Suprapubic skin (tissue), 4 donors: ENCODE measurements at regions not wholly inside any gene's neighbourhood (a gene's known extent, or its start where the extent isn't known, plus 50 kb on each side); places are given as distances from the start of the nearest gene placed in this dataset.

Experiments used
- DNase-seq, 2 donors: peaks; one replicate each; pipeline ENCODE4 v3.0.0-alpha.2; 2019; ENCODE audit warnings: low spot score in 2 of 2
- H3K27ac ChIP-seq: fragments of 200-600 bp; sonication (generic); one replicate; pipeline ENCODE4 v1.5.1; 2019
- H3K27me3 ChIP-seq: fragments of 200-600 bp; sonication (generic); one replicate; pipeline ENCODE4 v1.5.1; 2019
- H3K36me3 ChIP-seq: fragments of 200-600 bp; sonication (generic); one replicate; pipeline ENCODE4 v1.5.1; 2019
- H3K4me1 ChIP-seq: fragments of 200-600 bp; sonication (generic); one replicate; pipeline ENCODE4 v1.5.1; 2019
- H3K4me3 ChIP-seq: fragments of 200-600 bp; sonication (generic); one replicate; pipeline ENCODE4 v1.5.1; 2019; ENCODE audit warnings: mild to moderate bottlenecking
- H3K9me3 ChIP-seq: fragments of 200-600 bp; sonication (generic); one replicate; pipeline ENCODE4 v1.5.1; 2019
- CTCF ChIP-seq, 2 donors: fragments of 200-600 bp in 1 of 2; fragments of 450-650 bp in 1 of 2; sonication (generic) in 1 of 2; IDR thresholded peaks; one replicate each; pipeline ENCODE4 v1.5.1; 2016 to 2019; ENCODE audit warnings: antibody characterized with exemption in 2 of 2, mild to moderate bottlenecking in 1 of 2, moderate library complexity in 1 of 2
- EP300 ChIP-seq: sonication (generic); formaldehyde crosslinking; IDR thresholded peaks from one replicate; pipeline ENCODE4 v1.6.1; 2017; ENCODE audit warnings: antibody characterized with exemption
- POLR2A ChIP-seq, 2 donors: fragments of 450-650 bp; IDR thresholded peaks; one replicate each; pipeline ENCODE4 v1.6.1; 2017; ENCODE audit warnings: antibody characterized with exemption in 2 of 2, mild to moderate bottlenecking in 2 of 2, moderate library complexity in 2 of 2
- POLR2AphosphoS5 ChIP-seq, 3 donors: sonication (generic); formaldehyde crosslinking; IDR thresholded peaks; one replicate each; pipeline ENCODE4 v1.6.1; 2017; ENCODE audit warnings: antibody characterized with exemption in 3 of 3
- WGBS: methylation state at CpG from one replicate; pipeline ENCODE4 v1.1.5; 2018; 5-methylcytosine and 5-hydroxymethylcytosine counted together

- TF ChIP-seq EP300 (no peak), POLR2A (IDR thresholded peaks at IDR 0.05) (no peak)
- 95% methylated on average over 2 of the region's 2 CpGs for WGBS
- H3K36me3 ChIP-seq: no peaks in the 10 kb centered on the region
- no peak overlapping the region for H3K4me3 ChIP-seq
- DNase-seq: no peak
- no peaks in the 10 kb centered on the region for H3K27me3 ChIP-seq
- H3K4me1 ChIP-seq: no peaks in the 10 kb centered on the region
- no peak overlapping the region for H3K27ac ChIP-seq
- peaks cover 16% of the 10 kb centered on the region for H3K9me3 ChIP-seq
These were observed 680.7 kb upstream of the LMCD1 start for GRCh38 chr3:7820969-7821368.

GRCh38 chr3:7821858-7822257, 679.8 kb upstream of the LMCD1 start:
- Histone ChIP-seq H3K4me1 (no peaks in the 10 kb centered on the region), H3K27me3 (no peaks in the 10 kb centered on the region), H3K4me3 (no peak overlapping the region), H3K27ac (no peak overlapping the region), H3K36me3 (no peaks in the 10 kb centered on the region), H3K9me3 (peaks cover 16% of the 10 kb centered on the region)
- 95% methylated on average over 1 of the region's 1 CpG for WGBS
- TF ChIP-seq EP300 (no peak), CTCF (IDR thresholded peaks at IDR 0.05) (no peak), POLR2A (IDR thresholded peaks at IDR 0.05) (no peak), POLR2AphosphoS5 (IDR thresholded peaks at IDR 0.05) (no peak)
- no peak for DNase-seq

DNA sequence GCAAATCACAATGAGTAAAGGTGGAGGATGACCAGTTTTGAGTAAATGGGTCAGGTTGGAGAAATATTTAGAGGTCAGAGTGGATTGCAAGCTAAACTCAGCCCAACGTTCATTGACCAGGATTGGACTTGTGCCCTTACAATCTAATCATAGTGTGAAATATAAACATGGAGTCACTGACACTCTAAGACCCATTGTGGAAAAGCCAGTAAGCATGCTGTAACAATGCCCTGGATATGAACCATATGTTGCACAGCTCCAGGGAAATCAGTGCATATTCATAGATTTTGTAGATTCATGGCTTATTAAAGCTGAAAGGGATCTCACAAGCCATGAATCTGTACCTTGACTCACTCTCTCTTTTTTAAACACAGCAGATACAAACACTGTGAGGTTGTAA, 660.2 kb upstream of the LMCD1 start:
- Histone ChIP-seq H3K4me1 (no peaks in the 10 kb centered on the region), H3K4me3 (no peak overlapping the region), H3K27me3 (no peaks in the 10 kb centered on the region), H3K9me3 (no peaks in the 10 kb centered on the region), H3K36me3 (no peaks in the 10 kb centered on the region), H3K27ac (no peak overlapping the region)
- WGBS: 29% methylated on average over 1 of the region's 1 CpG
- no peak for DNase-seq
- no peak for TF ChIP-seq CTCF (IDR thresholded peaks at IDR 0.05)
- TF ChIP-seq EP300: no peak
- TF ChIP-seq POLR2A (IDR thresholded peaks at IDR 0.05): no peak
- no peak for TF ChIP-seq POLR2AphosphoS5 (IDR thresholded peaks at IDR 0.05)

GRCh38 chr3:7843441-7843840, 658.2 kb upstream of the LMCD1 start:
- no peak for DNase-seq
- Histone ChIP-seq H3K9me3 (no peaks in the 10 kb centered on the region), H3K27me3 (no peaks in the 10 kb centered on the region), H3K36me3 (no peaks in the 10 kb centered on the region), H3K4me3 (no peak overlapping the region), H3K4me1 (no peaks in the 10 kb centered on the region), H3K27ac (no peak overlapping the region)
- 72% methylated on average over 1 of the region's 1 CpG for WGBS
- TF ChIP-seq POLR2A (IDR thresholded peaks at IDR 0.05): no peak
- TF ChIP-seq POLR2AphosphoS5 (IDR thresholded peaks at IDR 0.05): no peak
- TF ChIP-seq CTCF (IDR thresholded peaks at IDR 0.05): no peak
- no peak for TF ChIP-seq EP300

DNA sequence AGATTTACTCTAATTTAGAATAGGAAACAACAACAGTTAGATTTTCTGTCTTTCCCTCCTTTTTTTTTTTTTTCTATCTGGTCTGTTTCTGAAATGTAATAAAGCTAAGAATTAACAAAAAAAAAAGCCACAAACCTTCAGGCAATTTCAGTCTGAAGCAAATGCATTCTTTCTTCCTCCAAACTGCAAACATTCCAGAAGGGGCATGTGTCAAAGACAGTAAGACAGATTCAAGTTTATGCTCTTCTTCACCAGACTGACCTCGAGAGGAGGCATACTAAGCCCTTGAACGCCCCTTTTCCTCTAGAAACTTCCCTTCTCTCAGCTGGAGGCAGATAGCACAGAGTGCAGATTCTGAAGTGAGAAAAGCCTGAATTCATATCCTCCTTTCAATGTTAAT, 654.6 kb upstream of the LMCD1 start:
- TF ChIP-seq POLR2AphosphoS5 (IDR thresholded peaks at IDR 0.05): no peak
- TF ChIP-seq EP300: no peak
- no peak for TF ChIP-seq POLR2A (IDR thresholded peaks at IDR 0.05)
- TF ChIP-seq CTCF (IDR thresholded peaks at IDR 0.05): no peak
- Histone ChIP-seq H3K27me3 (no peaks in the 10 kb centered on the region), H3K9me3 (no peaks in the 10 kb centered on the region), H3K36me3 (no peaks in the 10 kb centered on the region), H3K27ac (no peak overlapping the region), H3K4me1 (no peaks in the 10 kb centered on the region), H3K4me3 (no peak overlapping the region)
- 13% methylated on average over 2 of the region's 2 CpGs for WGBS
- no peak for DNase-seq

GRCh38 chr3:7847521-7847920, 654.1 kb upstream of the LMCD1 start:
- no peak for DNase-seq
- 63% methylated on average over 6 of the region's 6 CpGs for WGBS
- H3K4me3 ChIP-seq: no peak overlapping the region
- H3K36me3 ChIP-seq: no peaks in the 10 kb centered on the region
- TF ChIP-seq EP300 (no peak), POLR2A (IDR thresholded peaks at IDR 0.05) (no peak), POLR2AphosphoS5 (IDR thresholded peaks at IDR 0.05) (no peak), CTCF (IDR thresholded peaks at IDR 0.05) (no peak)
- no peak overlapping the region for H3K27ac ChIP-seq
- no peaks in the 10 kb centered on the region for H3K9me3 ChIP-seq
- H3K4me1 ChIP-seq: no peaks in the 10 kb centered on the region
- no peaks in the 10 kb centered on the region for H3K27me3 ChIP-seq
